ENCODE measurements at regions not wholly inside any gene's neighbourhood (a gene's known extent, or its start where the extent isn't known, plus 50 kb on each side); places are given as distances from the start of the nearest gene placed in this dataset.

GRCh38 chr20:10961651-10962288 is 288.0 kb upstream of the JAG1 start:
- no peak for DNase-seq

GRCh38 chr20:10962937-10963336 is 289.1 kb upstream of the JAG1 start:
- DNase-seq, result no peak

- no peak for DNase-seq
Observed at GRCh38 chr20:10963717-10964266, 290.0 kb upstream of the JAG1 start.

- DNase-seq, result no peak
Observed at GRCh38 chr20:10965936-10966470, 292.2 kb upstream of the JAG1 start.

GRCh38 chr20:10970109-10970508 is 296.3 kb upstream of the JAG1 start:
- DNase-seq, result no peak

GRCh38 chr20:10971096-10971495 is 297.3 kb upstream of the JAG1 start:
- DNase-seq, result no peak

- DNase-seq, result no peak
Observed at GRCh38 chr20:10972219-10972860, 298.5 kb upstream of the JAG1 start.

- DNase-seq, result no peak
Observed at GRCh38 chr20:10976051-10976450, 302.3 kb upstream of the JAG1 start.

- DNase-seq, result no peak
Observed at GRCh38 chr20:10978019-10978702, 304.4 kb upstream of the JAG1 start.

- DNase-seq, result no peak
Observed at GRCh38 chr20:10978713-10979112, 304.9 kb upstream of the JAG1 start.

GRCh38 chr20:10982692-10983091 is 308.9 kb upstream of the JAG1 start:
- peak; percentile 34 for DNase-seq

GRCh38 chr20:10984294-10984693 is 310.5 kb upstream of the JAG1 start:
- DNase-seq, result no peak

- DNase-seq, result no peak
Observed at GRCh38 chr20:10984913-10985312, 311.1 kb upstream of the JAG1 start.

- no peak for DNase-seq
Observed at GRCh38 chr20:10985536-10985935, 311.7 kb upstream of the JAG1 start.

- DNase-seq, result no peak
Observed at GRCh38 chr20:10986586-10986985, 312.8 kb upstream of the JAG1 start.

GRCh38 chr20:10987651-10988383 is 314.0 kb upstream of the JAG1 start:
- DNase-seq, result no peak

GRCh38 chr20:10990625-10991382 is 317.0 kb upstream of the JAG1 start:
- no peak for DNase-seq

- no peak for DNase-seq
Observed at GRCh38 chr20:10992731-10993130, 318.9 kb upstream of the JAG1 start.

- DNase-seq, result no peak
Observed at GRCh38 chr20:10994991-10995700, 321.3 kb upstream of the JAG1 start.

GRCh38 chr20:10998476-10998875 is 324.7 kb upstream of the JAG1 start:
- no peak for DNase-seq

GRCh38 chr20:11000416-11000815 is 326.6 kb upstream of the JAG1 start:
- no peak for DNase-seq

- no peak for DNase-seq
Observed at GRCh38 chr20:11001302-11001701, 327.5 kb upstream of the JAG1 start.
